Erythroblast (primary cell): ENCODE measurements at regions not wholly inside any gene's neighbourhood (a gene's known extent, or its start where the extent isn't known, plus 50 kb on each side); places are given as distances from the start of the nearest gene placed in this dataset.

ENCODE experiments used
- GATA1 ChIP-seq: IDR thresholded peaks from 2 replicates; pipeline ENCODE4 v1.6.1; 2011; ENCODE audit warnings: low read depth, mild to moderate bottlenecking, control low read depth, low read length, moderate library complexity
- POLR2A ChIP-seq: IDR thresholded peaks from 2 replicates; pipeline ENCODE4 v1.6.1; 2011; ENCODE audit warnings: mild to moderate bottlenecking, low read length

- TF ChIP-seq POLR2A (no peak), GATA1 (no peak)
Observed at GRCh38 chr2:16252251-16252650, 311.9 kb downstream of the MYCN start.
